ENCODE measurements at regions not wholly inside any gene's neighbourhood (a gene's known extent, or its start where the extent isn't known, plus 50 kb on each side); places are given as distances from the start of the nearest gene placed in this dataset.

DNA sequence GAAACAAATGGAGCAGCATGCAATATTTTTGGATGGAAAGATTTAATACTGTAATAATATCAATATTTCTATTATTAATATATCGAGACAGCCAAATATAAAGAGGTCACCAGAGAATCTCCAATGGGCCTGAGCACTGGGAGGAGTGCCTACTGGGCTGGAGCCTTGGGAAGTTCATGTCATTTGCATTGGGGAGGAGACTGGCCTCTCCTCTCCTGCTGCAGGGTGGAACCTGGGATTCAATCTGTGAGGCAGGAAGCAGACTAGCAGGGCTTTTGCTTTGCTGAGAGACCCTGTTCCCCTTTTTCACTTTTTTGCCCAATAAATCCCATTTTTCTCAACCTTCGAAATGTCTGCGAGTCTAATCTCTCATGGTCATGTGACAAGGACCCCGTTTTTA is 390.6 kb upstream of the CYRIA start:
- TF ChIP-seq, protein P1, sequence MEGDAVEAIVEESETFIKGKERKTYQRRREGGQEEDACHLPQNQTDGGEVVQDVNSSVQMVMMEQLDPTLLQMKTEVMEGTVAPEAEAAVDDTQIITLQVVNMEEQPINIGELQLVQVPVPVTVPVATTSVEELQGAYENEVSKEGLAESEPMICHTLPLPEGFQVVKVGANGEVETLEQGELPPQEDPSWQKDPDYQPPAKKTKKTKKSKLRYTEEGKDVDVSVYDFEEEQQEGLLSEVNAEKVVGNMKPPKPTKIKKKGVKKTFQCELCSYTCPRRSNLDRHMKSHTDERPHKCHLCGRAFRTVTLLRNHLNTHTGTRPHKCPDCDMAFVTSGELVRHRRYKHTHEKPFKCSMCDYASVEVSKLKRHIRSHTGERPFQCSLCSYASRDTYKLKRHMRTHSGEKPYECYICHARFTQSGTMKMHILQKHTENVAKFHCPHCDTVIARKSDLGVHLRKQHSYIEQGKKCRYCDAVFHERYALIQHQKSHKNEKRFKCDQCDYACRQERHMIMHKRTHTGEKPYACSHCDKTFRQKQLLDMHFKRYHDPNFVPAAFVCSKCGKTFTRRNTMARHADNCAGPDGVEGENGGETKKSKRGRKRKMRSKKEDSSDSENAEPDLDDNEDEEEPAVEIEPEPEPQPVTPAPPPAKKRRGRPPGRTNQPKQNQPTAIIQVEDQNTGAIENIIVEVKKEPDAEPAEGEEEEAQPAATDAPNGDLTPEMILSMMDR (IDR thresholded peaks at IDR 0.05; ENCODE audit: insufficient read depth, low read length, poor library complexity, severe bottlenecking) = no peak
- TF ChIP-seq EZH2phosphoT487 (conservative IDR thresholded peaks at IDR 0.05; ENCODE audit: low read length) = no peak

All from SU-DHL-6 (cell line).